ENCODE measurements at regions not wholly inside any gene's neighbourhood (a gene's known extent, or its start where the extent isn't known, plus 50 kb on each side); places are given as distances from the start of the nearest gene placed in this dataset.

- Histone ChIP-seq H3K4me2 (ENCODE audit: insufficient read depth, insufficient read length, low read length) (no peak overlapping the region), H2BK15ac (ENCODE audit: low read depth, low read length) (no peak overlapping the region), H3K4ac (ENCODE audit: low read depth, low read length) (no peak overlapping the region), H2AK5ac (ENCODE audit: insufficient read length, low read length) (no peak overlapping the region), H4K5ac (ENCODE audit: insufficient read length, low read depth, low read length) (no peak overlapping the region), H3K23ac (ENCODE audit: insufficient read length, low read depth, low read length) (no peak overlapping the region), H3K56ac (ENCODE audit: insufficient read length, low read depth, low read length) (no peak overlapping the region), H3K27ac (ENCODE audit: insufficient read length, low read depth, low read length) (no peak overlapping the region), H2BK20ac (ENCODE audit: low read depth, low read length, poor library complexity, severe bottlenecking) (no peak overlapping the region), H3K79me1 (ENCODE audit: insufficient read depth, low read depth, low read length, poor library complexity, severe bottlenecking) (no peaks in the 10 kb centered on the region), H3K23me2 (ENCODE audit: insufficient read length, low read depth, low read length, poor library complexity, severe bottlenecking) (no peaks in the 10 kb centered on the region), H3K9me3 (ENCODE audit: control insufficient read depth, low read depth, low read length) (no peaks in the 10 kb centered on the region), H2BK12ac (ENCODE audit: insufficient read length, low read depth, low read length) (no peak overlapping the region), H3K79me2 (ENCODE audit: insufficient read depth, low read length) (no peaks in the 10 kb centered on the region), H2AFZ (ENCODE audit: low read length) (no peak overlapping the region), H2BK5ac (ENCODE audit: insufficient read length, low read length) (no peak overlapping the region), H2BK120ac (ENCODE audit: low read depth, low read length, poor library complexity, severe bottlenecking) (no peak overlapping the region), H4K20me1 (ENCODE audit: control insufficient read depth, insufficient read depth, insufficient read length) (no peaks in the 10 kb centered on the region), H3T11ph (ENCODE audit: low read length) (no peak overlapping the region), H3K18ac (ENCODE audit: insufficient read length, low read depth, low read length) (no peak overlapping the region), H3K27me3 (ENCODE audit: insufficient read depth, low read length) (no peaks in the 10 kb centered on the region), H3K4me1 (ENCODE audit: insufficient read depth, low read length) (no peaks in the 10 kb centered on the region), H4K91ac (ENCODE audit: insufficient read length, low read depth, low read length) (no peak overlapping the region), H3K9ac (ENCODE audit: extremely low read depth, insufficient read length, low read length) (no peak overlapping the region), H4K8ac (replicated peaks; ENCODE audit: insufficient read length, low read depth, low read length) (no peak overlapping the region), H3K14ac (ENCODE audit: insufficient read depth, low read length) (no peak overlapping the region)
- TF ChIP-seq CTCF (conservative IDR thresholded peaks at IDR 0.05): no peak
- Mint-ChIP-seq H3K4me3 (no peak overlapping the region), H3K4me1 (peaks cover 3 to 10% of the 10 kb centered on the region in 2 experiments), H3K36me3 (ENCODE audit: insufficient read depth in 1 of 3, low read depth in 3 of 3) (no peaks in the 10 kb centered on the region), H3K9me3 (no peaks in the 10 kb centered on the region; a peak in 1 of 5 replicates), H3K27ac (no peak overlapping the region), H3K27me3 (ENCODE audit: low read depth) (no peaks in the 10 kb centered on the region; the same call in 1 of the 2 replicates)
- DNase-seq: no peak
- no CpG with 5 or more reads among the region's 3 CpGs for WGBS (ENCODE audit: extremely low coverage, insufficient read length, low lambda C conversion rate)
Observed at GRCh38 chr13:76500894-76501293, 385.3 kb downstream of the KCTD12 start.
